ENCODE measurements at regions not wholly inside any gene's neighbourhood (a gene's known extent, or its start where the extent isn't known, plus 50 kb on each side); places are given as distances from the start of the nearest gene placed in this dataset.

DNA sequence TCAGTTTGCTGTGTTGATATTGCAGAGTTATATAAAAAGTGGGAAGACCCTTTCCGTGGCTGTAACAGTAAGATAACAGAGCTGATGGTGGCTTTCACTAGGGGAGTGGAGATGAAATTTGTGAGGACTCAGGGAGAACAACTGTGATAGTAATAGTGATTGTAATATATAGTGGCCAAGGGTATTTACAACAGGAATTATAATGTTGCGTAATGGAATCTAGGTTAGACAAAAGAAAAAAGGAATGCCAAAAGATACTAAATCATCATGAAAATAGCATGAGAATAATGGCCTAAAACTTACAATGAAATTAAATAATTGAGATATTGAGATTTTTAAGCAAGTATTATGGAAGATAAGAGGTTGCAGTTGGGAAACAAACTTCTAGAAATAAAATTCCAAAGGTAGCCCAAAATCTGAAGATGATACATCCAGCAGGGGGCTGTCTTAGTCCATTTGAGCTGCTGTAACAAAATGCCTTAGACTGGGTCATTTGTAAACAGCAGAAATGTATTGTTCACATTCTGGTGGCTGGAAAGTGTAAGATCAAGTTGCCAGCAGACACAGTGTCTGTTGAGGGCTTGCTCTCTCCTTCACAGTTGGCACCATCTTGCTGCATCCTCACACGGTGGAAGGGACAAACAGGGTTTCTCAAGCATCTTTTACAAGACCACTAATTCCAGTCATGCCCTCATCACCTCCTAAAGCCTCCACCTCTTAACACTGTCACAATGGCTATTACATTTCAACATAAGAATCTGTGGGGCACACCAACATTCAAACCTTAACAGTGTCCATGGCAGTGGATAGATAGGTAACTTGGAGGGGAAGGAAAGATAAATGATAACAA is 711.2 kb downstream of the MRPL39 start:
- Histone ChIP-seq H3K4me3 (ENCODE audit: low read depth in 1 of 3, low read length in 3 of 3) (no peak overlapping the region), H3K9ac (ENCODE audit: low read depth in 1 of 2, low read length in 2 of 2) (no peak overlapping the region), H3K4me1 (ENCODE audit: control insufficient read depth in 4 of 4, insufficient read depth in 4 of 4, low read length in 3 of 4) (no peaks in the 10 kb centered on the region), H3K27me3 (ENCODE audit: control insufficient read depth in 4 of 4, insufficient read depth in 4 of 4, low read length in 3 of 4) (no peaks in the 10 kb centered on the region), H3K9me3 (ENCODE audit: control insufficient read depth in 4 of 4, low read length in 3 of 4) (peaks cover 0 to 5% (median 0%) of the 10 kb centered on the region in 4 donors), H3K27ac (ENCODE audit: low read depth in 1 of 2, low read length in 2 of 2) (no peak overlapping the region), H3K36me3 (ENCODE audit: control insufficient read depth in 4 of 4, insufficient read depth in 3 of 4, low read depth in 1 of 4, low read length in 3 of 4) (no peaks in the 10 kb centered on the region)
- TF ChIP-seq JUND (IDR thresholded peaks at IDR 0.05) (no peak), GABPA (IDR thresholded peaks at IDR 0.05 in 1 of 2, conservative IDR thresholded peaks at IDR 0.05 in 1 of 2) (no peak), RAD21 (IDR thresholded peaks at IDR 0.05) (peak; percentile 73 to 77)
- TF ChIP-seq, protein P1, sequence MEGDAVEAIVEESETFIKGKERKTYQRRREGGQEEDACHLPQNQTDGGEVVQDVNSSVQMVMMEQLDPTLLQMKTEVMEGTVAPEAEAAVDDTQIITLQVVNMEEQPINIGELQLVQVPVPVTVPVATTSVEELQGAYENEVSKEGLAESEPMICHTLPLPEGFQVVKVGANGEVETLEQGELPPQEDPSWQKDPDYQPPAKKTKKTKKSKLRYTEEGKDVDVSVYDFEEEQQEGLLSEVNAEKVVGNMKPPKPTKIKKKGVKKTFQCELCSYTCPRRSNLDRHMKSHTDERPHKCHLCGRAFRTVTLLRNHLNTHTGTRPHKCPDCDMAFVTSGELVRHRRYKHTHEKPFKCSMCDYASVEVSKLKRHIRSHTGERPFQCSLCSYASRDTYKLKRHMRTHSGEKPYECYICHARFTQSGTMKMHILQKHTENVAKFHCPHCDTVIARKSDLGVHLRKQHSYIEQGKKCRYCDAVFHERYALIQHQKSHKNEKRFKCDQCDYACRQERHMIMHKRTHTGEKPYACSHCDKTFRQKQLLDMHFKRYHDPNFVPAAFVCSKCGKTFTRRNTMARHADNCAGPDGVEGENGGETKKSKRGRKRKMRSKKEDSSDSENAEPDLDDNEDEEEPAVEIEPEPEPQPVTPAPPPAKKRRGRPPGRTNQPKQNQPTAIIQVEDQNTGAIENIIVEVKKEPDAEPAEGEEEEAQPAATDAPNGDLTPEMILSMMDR (IDR thresholded peaks at IDR 0.05; ENCODE audit: low read depth, low read length, missing input control) = peak; percentile 37
- WGBS = 66% methylated on average over 3 of the region's 3 CpGs
- no peak for DNase-seq (ENCODE audit: low spot score)

DNA sequence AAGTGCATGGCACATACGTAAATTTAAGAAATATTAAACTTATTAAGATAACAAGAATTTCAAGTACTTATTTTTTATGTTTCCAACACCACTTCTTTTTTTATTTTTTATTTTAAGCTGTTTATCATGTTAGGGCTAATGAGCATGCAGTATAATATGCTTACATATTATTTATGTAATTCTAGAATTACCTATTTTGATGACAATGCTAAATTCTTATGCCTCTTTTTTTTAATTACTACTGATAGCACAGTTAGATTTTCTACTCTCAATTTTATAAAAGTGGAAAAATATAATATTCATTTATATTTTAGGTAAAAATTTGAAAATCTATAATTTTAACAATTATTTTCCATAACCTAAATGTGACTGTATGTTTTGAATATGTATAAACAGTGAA is 713.0 kb downstream of the MRPL39 start:
- no peaks in the 10 kb centered on the region for H3K27me3 ChIP-seq (ENCODE audit: control insufficient read depth in 4 of 4, insufficient read depth in 4 of 4, low read length in 3 of 4)
- H3K36me3 ChIP-seq (ENCODE audit: control insufficient read depth in 4 of 4, insufficient read depth in 3 of 4, low read depth in 1 of 4, low read length in 3 of 4) = no peaks in the 10 kb centered on the region
- no peak overlapping the region for H3K4me3 ChIP-seq (ENCODE audit: low read depth in 1 of 3, low read length in 3 of 3)
- no peak overlapping the region for H3K27ac ChIP-seq (ENCODE audit: low read depth in 1 of 2, low read length in 2 of 2)
- H3K9me3 ChIP-seq (ENCODE audit: control insufficient read depth in 4 of 4, low read length in 3 of 4) = no peaks in the 10 kb centered on the region
- no peak overlapping the region for H3K9ac ChIP-seq (ENCODE audit: low read depth in 1 of 2, low read length in 2 of 2)
- no peaks in the 10 kb centered on the region for H3K4me1 ChIP-seq (ENCODE audit: control insufficient read depth in 4 of 4, insufficient read depth in 4 of 4, low read length in 3 of 4)
- WGBS = 86% methylated on average over 1 of the region's 1 CpG
- no peak for DNase-seq (ENCODE audit: low spot score)
- TF ChIP-seq, protein P2, sequence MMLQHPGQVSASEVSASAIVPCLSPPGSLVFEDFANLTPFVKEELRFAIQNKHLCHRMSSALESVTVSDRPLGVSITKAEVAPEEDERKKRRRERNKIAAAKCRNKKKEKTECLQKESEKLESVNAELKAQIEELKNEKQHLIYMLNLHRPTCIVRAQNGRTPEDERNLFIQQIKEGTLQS (IDR thresholded peaks at IDR 0.05) = no peak
- TF ChIP-seq NR2F2 (IDR thresholded peaks at IDR 0.05) = no peak
- TF ChIP-seq, protein P3, sequence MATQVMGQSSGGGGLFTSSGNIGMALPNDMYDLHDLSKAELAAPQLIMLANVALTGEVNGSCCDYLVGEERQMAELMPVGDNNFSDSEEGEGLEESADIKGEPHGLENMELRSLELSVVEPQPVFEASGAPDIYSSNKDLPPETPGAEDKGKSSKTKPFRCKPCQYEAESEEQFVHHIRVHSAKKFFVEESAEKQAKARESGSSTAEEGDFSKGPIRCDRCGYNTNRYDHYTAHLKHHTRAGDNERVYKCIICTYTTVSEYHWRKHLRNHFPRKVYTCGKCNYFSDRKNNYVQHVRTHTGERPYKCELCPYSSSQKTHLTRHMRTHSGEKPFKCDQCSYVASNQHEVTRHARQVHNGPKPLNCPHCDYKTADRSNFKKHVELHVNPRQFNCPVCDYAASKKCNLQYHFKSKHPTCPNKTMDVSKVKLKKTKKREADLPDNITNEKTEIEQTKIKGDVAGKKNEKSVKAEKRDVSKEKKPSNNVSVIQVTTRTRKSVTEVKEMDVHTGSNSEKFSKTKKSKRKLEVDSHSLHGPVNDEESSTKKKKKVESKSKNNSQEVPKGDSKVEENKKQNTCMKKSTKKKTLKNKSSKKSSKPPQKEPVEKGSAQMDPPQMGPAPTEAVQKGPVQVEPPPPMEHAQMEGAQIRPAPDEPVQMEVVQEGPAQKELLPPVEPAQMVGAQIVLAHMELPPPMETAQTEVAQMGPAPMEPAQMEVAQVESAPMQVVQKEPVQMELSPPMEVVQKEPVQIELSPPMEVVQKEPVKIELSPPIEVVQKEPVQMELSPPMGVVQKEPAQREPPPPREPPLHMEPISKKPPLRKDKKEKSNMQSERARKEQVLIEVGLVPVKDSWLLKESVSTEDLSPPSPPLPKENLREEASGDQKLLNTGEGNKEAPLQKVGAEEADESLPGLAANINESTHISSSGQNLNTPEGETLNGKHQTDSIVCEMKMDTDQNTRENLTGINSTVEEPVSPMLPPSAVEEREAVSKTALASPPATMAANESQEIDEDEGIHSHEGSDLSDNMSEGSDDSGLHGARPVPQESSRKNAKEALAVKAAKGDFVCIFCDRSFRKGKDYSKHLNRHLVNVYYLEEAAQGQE (IDR thresholded peaks at IDR 0.05) = no peak
- no peak for TF ChIP-seq YY1 (IDR thresholded peaks at IDR 0.05)
- no peak for TF ChIP-seq JUND (IDR thresholded peaks at IDR 0.05)
- TF ChIP-seq GABPA (IDR thresholded peaks at IDR 0.05 in 1 of 2, conservative IDR thresholded peaks at IDR 0.05 in 1 of 2) = no peak

DNA sequence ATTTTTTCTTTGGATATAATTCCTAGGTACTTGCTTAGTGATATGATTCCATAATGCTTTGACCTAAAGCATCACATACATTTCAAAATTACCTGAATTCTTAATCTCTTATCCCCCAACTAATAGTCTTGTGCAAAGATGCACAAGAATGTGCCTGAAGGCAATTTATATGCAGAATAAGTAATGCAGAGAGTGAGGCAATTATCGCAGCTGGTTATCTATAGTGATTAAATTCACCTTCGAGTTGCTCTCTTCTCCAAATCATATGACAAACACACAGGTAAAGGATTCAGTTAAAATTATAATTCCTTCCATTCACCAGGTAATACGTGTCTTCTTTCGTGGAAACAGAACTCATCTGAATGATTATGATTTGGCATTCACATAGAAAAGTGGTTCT is 717.3 kb downstream of the MRPL39 start:
- Histone ChIP-seq H3K27ac (ENCODE audit: low read depth in 1 of 2, low read length in 2 of 2) (no peak overlapping the region), H3K36me3 (ENCODE audit: control insufficient read depth in 4 of 4, insufficient read depth in 3 of 4, low read depth in 1 of 4, low read length in 3 of 4) (no peaks in the 10 kb centered on the region), H3K4me3 (ENCODE audit: low read depth in 1 of 3, low read length in 3 of 3) (no peak overlapping the region), H3K9ac (ENCODE audit: low read depth in 1 of 2, low read length in 2 of 2) (no peak overlapping the region), H3K27me3 (ENCODE audit: control insufficient read depth in 4 of 4, insufficient read depth in 4 of 4, low read length in 3 of 4) (no peaks in the 10 kb centered on the region), H3K9me3 (ENCODE audit: control insufficient read depth in 4 of 4, low read length in 3 of 4) (no peaks in the 10 kb centered on the region), H3K4me1 (ENCODE audit: control insufficient read depth in 4 of 4, insufficient read depth in 4 of 4, low read length in 3 of 4) (no peaks in the 10 kb centered on the region)
- no peak for DNase-seq (ENCODE audit: low spot score)
- TF ChIP-seq JUND (IDR thresholded peaks at IDR 0.05) (no peak), FOXA2 (IDR thresholded peaks at IDR 0.05) (no peak)
- TF ChIP-seq, protein P1 (IDR thresholded peaks at IDR 0.05; ENCODE audit: low read depth, low read length, missing input control) = no peak
- 77% methylated on average over 4 of the region's 4 CpGs for WGBS
